GM12801 (cell line): ENCODE measurements at regions not wholly inside any gene's neighbourhood (a gene's known extent, or its start where the extent isn't known, plus 50 kb on each side); places are given as distances from the start of the nearest gene placed in this dataset.

ENCODE experiments used
- TF ChIP-seq, protein P1 (sequence below): IDR thresholded peaks from one replicate; pipeline ENCODE4 v1.5.1; 2011; ENCODE audit warnings: control low read depth; ENCODE audit not compliant: insufficient read length; ENCODE audit errors: extremely low read depth

DNA sequence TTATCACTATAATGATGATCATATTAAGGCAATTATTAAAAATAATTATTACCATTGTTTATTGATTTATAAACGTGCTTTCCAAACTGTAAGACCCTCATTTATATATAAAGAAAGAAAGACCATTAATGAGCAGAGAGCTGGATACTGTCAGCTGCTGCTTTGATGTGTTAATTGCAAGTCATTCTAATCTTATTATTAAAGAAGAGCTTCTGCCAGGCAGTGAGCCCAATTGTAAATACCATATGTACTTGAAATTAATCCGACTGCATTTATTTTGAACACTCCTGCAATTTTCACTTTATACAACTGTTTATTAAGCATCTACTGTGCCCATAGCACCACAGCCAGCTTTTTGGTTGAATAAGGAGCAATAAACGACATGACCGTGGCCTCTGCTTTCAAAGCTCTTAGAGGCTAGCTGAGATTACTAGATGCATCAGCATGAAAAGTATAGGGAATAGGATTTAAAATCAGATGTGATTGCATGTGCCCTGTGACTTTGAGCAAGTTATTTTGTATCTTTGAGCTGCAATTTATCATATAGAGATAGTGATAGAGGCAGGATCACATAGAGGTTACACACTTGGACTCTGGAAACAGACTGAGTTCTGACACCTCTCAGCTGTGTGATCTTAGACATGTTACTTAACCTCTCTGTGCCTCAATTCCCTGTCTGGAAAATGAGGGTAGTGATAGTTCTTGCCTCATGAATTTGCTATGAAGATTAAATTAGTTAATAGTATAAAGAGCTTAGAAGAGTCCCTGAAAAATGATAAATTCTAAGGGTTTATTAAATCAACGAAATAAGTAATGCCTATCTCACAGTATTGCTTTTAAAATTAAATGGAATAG lies 83.4 kb downstream of the MYCN start:
- TF ChIP-seq, protein P1, sequence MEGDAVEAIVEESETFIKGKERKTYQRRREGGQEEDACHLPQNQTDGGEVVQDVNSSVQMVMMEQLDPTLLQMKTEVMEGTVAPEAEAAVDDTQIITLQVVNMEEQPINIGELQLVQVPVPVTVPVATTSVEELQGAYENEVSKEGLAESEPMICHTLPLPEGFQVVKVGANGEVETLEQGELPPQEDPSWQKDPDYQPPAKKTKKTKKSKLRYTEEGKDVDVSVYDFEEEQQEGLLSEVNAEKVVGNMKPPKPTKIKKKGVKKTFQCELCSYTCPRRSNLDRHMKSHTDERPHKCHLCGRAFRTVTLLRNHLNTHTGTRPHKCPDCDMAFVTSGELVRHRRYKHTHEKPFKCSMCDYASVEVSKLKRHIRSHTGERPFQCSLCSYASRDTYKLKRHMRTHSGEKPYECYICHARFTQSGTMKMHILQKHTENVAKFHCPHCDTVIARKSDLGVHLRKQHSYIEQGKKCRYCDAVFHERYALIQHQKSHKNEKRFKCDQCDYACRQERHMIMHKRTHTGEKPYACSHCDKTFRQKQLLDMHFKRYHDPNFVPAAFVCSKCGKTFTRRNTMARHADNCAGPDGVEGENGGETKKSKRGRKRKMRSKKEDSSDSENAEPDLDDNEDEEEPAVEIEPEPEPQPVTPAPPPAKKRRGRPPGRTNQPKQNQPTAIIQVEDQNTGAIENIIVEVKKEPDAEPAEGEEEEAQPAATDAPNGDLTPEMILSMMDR: no peak

DNA sequence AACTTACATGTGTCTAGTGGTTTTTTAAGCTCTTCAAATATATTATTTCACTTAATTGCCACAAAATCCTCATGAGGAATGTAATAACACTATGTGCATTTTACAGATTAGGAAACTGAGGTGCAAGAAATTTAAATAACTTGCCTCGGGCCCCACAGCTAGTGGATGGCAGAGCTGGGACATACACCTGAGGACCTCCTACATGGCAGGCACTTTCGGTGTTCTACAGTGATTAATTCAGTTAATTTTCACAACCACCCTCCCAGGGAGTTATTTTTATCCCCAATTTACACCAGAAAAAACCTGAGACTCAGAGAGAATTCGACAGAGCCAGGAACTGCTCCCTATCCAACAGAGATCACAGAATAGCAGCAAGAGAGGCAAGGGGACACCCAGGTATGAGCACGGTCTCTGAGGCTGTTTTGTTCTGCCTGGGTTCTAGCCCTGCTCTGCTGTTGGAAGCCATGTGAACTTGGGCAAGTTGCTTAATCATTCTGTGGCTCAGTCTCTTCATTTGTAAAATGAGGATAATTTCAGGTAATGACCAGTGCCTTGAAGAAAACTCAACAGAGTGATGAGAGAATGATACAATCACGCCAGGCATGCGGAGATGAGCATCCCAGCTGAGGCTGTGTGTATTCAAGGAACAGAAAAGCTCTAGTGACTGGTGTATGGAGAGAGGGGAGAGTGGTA lies 82.3 kb downstream of the MYCN start:
- TF ChIP-seq, protein P1: no peak

DNA sequence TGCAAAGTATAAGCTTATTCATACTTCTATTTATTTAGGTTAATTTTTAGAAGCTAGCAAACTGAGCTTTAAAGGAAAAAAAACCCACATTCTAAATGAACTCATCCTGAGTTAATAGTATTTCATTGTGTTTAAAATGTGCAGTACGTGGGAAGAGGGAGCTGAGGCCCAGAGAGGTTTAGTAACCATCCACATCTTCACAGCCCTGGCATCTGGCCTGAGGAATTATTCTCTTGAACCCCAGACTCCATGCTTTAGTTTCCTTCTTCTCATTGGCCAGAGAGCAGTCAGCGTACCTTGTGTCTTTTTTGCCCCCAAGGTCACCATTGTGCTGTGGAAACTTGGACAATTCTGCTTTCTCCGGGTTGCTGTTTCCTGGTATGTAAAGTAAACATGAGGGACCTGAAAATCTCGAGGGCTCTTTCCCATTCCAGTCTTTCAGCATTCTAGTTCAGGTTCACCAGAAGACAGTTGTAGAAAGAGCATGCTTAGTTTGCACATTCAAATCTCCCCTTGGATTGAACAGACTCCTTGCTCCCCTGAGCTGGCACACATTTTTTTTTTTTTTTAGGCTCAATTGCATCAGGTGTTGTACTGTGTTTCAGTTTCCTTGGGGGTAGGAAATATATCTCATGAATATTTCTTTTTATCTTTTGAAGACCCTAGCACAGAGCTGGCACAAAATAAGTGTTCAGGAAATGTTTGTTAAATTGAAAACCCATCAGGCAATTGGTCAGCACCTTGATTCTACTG lies 81.4 kb downstream of the MYCN start:
- TF ChIP-seq, protein P1: no peak

DNA sequence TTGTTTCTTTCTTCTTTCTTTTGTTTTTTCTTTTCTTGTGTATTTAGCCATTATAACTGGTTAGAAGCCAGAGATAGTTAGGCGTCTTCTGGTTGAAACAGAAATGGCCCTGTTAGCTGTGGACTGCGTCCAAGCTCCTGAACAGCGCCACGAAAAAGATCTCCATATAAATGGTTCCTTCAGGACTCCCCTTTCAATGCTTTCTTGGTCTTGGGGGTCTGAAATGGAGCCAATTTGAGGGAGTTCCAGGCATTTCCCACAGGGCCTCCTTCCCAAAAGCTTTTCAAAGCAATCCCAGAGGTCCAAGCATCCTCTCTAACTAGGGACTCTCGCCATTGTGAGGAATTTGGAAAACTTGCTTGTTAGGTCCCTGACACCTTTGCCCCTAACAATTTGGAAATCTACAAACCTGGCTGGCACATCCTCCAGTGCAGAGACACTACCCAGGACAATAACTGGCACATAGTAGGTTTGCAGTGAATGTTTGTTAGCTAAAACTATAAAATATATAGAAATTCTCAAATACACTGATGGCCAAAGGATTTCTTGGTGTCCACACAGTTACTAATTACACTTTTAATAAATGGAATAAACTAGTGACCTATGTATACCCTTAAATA lies 80.1 kb downstream of the MYCN start:
- TF ChIP-seq, protein P1: no peak

DNA sequence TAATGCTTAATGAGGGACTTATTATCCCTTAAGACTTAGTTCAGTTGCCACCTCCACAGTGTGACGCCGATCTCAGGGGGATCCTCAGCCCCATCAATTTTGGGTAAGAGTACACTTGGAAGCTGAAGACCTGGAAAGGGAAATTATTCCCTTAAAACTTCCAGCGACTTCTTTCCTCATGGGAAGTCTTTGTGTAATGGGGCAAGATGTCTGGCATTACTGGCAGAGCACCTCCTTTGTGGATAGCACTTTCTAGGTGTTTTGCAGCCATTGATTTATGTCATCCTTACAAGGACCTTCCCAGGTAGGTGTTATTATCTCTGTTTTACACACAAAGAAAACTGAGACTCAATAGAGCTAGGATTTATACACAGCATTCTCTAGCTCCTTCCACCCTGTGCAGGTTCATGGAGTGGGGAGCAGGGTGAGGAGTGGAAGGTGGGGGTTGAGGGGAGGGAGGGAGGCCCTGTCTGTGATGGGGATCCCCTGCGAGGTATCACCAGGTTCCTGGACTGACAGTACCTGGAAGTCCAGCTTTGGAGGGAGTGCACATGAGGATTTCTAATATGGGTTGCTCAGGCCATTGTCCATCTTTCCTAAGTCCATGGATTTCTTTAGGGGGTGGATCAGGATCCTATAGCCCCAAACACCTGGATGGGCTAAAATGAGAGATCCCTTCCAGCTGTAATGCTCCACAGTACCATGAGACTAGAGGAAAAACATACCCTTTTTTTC lies 79.4 kb downstream of the MYCN start:
- TF ChIP-seq, protein P1: no peak

DNA sequence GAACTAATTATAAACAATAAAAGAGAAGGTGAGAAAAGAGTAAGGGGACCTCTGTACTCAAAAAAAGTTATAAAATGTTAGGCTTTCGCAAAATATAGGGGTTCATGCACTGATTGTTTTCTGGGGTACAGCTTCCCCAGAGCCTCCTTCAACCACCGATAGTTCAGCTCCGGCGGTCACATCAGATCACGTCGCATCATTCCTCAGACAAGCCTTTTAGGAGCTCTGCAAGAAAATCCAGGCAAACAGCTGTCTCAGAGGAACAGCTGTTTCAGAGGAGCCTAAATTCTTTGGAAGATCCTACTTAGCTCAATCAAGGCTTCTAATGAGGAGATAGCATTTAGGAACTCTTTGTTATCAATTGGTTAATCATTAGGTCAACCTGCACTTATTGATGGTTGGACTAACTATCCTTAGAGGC lies 78.7 kb downstream of the MYCN start:
- TF ChIP-seq, protein P1: no peak
